GM21717 (cell line): ENCODE measurements at regions not wholly inside any gene's neighbourhood (a gene's known extent, or its start where the extent isn't known, plus 50 kb on each side); places are given as distances from the start of the nearest gene placed in this dataset.
"Not testable (repeated sequence)": the region's sequence is repeated elsewhere in the genome, so short reads cannot be mapped to it uniquely, and the experiment has no call there.

Experiments used
- ATAC-seq: cut with Tn5 transposase; IDR thresholded peaks from one replicate; pipeline ENCODE4 v1.9.1; 2021; ENCODE audit warnings: mild to moderate bottlenecking, moderate library complexity; ENCODE audit not compliant: unreplicated experiment

GRCh38 chr13:53264751-53265385 is 236.3 kb downstream of the OLFM4 start:
- ATAC-seq = no peak

DNA sequence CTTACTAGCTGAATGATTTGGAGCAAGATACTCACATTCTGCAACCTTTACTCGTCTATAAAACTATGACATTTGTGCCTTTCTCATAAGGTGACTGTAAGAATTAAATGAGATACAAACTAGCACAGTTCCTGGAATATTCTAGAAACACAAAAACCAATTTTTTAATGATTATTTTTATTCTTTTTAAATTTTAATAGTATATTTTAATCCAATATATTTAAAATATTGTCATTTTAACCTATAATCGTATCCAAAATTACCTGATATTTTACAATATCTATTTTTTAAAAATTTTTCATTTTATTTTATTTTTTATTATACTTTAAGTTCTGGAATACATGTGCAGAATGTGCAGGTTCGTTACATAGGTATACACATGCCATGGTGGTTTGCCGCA is 238.1 kb downstream of the OLFM4 start:
- ATAC-seq = no peak

DNA sequence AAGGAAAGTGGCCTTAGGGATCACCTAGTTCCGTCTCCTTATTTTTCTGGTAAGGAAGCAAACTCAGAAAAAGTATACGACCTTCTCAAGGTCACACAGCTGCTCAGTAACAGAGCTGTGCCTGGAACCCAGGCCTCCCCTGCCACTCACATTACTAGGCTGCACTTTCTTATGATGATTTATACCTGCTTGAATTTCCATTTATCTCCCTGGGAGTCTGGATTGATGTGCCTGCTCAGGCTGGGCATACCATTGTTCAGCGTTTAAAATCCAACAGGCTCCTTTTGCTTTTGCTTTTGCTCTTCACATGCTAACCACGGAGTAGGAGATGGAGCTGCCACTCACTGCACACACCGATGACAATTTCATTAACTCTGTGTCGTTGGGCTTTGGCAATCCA is 241.0 kb downstream of the OLFM4 start:
- ATAC-seq = no peak

- ATAC-seq = no peak
These were observed 244.3 kb downstream of the OLFM4 start for GRCh38 chr13:53272873-53273272.

GRCh38 chr13:53276265-53276664 is 247.7 kb downstream of the OLFM4 start:
- ATAC-seq = no peak

GRCh38 chr13:53281677-53282076 is 253.1 kb downstream of the OLFM4 start:
- no peak for ATAC-seq

- ATAC-seq = no peak
These were observed 257.4 kb downstream of the OLFM4 start for GRCh38 chr13:53285896-53286430.

- no peak for ATAC-seq
These were observed 269.8 kb downstream of the OLFM4 start for GRCh38 chr13:53298396-53298795.

GRCh38 chr13:53301449-53301848 is 272.8 kb downstream of the OLFM4 start:
- no peak for ATAC-seq

DNA sequence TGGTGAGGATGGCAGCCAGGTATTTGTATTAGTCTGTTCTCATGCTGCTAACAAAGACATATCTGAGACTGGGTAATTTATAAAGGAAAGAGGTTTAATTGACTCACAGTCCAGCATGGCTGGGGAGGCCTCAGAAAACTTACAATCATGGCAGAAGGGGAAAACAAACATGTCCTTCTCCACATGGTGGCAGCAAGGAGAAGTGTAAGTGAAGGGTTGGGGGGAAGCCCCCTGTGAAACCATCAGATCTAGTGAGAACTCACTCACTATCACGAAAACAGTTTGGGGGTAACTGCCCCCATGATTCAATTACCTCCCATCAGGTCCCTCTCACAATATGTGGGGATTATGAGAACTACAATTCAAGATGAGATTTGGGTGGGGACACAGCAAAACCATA is 276.8 kb downstream of the OLFM4 start:
- not testable (repeated sequence) for ATAC-seq

DNA sequence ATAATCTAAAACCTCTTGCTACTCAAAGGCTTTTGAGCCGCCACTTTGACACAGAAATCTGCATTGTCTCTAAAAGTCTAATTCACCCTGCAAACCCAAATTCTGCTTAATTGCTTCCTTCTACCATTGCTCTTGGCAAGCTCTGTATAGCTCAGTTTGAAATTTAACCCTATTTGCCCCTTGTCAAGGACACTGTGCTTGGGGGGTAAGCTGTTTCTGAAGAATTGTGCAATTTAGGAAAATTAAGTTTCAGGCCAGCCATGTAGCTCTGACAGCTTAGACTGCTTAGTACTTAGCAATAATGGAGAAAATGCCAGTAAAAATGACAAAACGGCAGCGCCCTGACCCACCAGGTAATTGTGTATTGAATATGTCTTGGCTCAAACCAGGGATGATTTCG is 282.2 kb downstream of the OLFM4 start:
- no peak for ATAC-seq

DNA sequence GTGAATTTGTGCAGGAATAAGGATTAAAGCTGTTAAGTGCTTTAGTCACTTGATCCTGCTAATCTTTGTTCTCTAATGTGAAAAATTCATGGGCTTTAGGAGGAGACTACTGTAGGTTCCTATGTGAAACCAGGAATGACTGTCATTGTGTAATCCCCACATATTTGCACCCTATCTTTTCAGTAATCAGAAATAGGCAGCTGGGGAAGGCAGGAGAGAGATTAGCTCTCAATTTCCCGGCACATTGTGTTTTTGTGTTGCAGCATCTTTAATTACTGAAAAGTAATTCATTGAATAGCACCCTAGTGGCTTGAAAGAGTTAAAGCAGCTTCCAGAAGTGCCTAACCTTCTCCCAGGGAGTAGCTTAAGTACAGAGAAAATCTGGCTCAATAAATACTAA is 282.9 kb downstream of the OLFM4 start:
- no peak for ATAC-seq

GRCh38 chr13:53321296-53321801 is 292.7 kb downstream of the OLFM4 start:
- ATAC-seq = no peak

GRCh38 chr13:53324656-53325055 is 296.0 kb downstream of the OLFM4 start:
- no peak for ATAC-seq

GRCh38 chr13:53326716-53327115 is 298.1 kb downstream of the OLFM4 start:
- no peak for ATAC-seq

DNA sequence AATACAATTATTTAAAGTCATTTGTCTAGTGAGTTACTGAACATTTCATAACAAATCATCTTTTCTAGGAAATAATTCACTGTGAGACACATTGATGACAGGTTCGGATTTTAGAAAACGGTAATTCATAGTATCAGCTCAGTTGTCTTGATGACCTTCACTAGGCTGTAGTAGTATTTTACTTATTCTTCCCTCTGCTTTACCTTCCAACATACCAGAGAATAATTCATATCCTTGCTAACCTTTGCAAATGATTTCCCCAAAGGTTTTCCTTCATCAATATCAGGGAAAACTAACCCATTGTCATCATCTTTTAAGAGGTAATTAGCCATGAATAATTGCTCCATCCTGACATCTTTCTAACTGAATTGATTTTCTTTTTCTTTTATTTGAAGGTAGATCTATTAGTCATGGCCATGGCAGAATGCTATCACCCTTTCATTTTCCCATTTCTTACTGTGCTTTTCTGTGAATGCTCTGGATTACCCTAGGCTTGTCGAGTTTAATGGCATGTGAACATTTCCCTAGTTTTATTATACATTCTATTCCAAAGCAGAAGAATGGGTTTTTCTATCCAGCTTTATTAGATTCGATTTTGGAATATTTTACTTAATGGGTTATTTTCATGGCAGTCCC is 299.2 kb downstream of the OLFM4 start:
- no peak for ATAC-seq

DNA sequence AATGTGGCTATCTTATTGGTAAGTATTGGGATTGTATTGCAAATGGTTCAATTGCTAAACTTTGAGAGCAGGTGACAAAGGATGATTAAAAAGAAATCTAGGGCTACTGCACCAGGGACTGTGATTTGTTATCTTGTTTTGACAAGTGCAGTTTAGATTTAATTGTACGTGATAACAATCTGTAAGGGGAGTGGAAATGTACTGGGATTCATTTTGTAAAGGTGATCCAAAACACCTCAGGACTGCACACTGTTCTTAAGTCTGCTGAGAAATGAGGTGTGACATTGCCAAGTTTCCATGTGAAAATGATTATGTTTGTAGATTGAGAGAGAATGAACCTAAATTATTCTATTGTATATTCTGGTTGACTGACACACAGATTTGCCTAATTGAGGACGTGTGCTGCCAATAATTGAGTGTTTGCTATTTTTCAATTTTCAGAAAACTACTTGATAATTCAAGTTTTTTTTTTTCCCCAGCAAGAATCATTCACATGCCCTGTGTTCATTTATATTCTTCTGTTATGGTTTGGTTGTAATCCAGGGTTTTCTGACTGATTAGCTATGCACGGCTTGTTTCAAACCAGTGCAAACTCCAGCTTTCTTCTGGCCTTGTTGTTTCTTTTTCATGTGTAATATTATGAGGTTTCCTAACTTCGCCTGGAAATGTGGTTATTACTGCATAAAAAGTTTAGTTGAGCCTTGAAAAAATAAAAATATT is 308.0 kb downstream of the OLFM4 start:
- ATAC-seq = no peak

- no peak for ATAC-seq
These were observed 310.1 kb downstream of the OLFM4 start for GRCh38 chr13:53338760-53339159.

DNA sequence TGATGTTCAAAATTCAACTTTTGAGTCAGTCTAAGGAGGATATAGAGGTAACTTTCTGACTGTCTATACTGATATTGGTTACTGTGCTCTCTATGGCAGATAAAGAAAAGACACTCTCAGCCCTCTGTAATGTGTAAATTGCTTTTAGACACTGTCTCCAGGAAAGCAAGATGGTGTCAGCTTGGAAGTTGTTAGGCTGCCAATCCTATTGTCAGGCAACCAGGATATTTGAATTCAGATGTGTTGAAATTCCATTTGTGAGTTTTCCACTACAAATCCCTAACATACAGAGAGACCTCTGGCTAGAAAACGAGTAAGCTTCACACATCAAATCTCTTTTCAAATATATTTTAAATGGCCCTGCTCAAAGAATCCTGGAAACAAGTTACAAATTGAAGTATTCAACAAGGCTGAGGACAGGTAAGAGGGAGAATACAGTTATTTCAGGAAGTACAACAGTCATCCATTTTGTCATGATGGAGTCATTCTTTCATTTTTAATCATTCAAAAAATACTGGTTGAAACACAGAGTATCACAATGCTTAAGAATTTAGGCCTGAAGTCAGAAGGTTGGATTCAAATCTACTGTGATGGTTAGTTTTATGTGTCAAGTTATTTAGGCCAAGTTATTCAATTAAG is 312.0 kb downstream of the OLFM4 start:
- no peak for ATAC-seq

DNA sequence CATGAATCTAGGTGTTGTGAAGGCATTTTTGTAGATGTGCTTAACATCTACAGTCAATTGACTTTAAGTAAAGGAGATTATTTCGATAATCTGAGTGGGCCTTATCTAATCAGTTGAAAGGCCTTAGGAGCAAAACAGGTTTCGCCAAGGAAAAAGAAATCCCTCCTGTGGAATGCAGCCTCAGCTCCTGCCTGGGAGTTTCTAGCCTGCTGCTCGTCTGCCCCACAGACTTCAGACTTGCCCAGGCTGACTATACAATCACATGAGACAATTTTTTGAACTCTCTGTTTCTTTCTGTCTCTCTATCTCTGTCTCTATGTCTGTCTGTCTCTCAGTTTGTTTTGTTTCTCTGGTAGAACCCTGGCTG is 312.5 kb downstream of the OLFM4 start:
- no peak for ATAC-seq

- no peak for ATAC-seq
These were observed 314.2 kb downstream of the OLFM4 start for GRCh38 chr13:53342623-53343360.
